HepG2 (cell line): ENCODE measurements at regions not wholly inside any gene's neighbourhood (a gene's known extent, or its start where the extent isn't known, plus 50 kb on each side); places are given as distances from the start of the nearest gene placed in this dataset.

Source experiments
- POLR2A ChIP-seq, 2 experiments: IDR thresholded peaks; 2 replicates each; pipeline ENCODE4 v1.6.1; 2011; ENCODE audit warnings: low read depth in 2 of 2, low read length in 2 of 2, mild to moderate bottlenecking in 1 of 2, moderate library complexity in 1 of 2; ENCODE audit not compliant: insufficient read depth in 1 of 2
- RBM22 ChIP-seq: fragments of 200-400 bp; formaldehyde crosslinking; optimal IDR thresholded peaks from 2 replicates; pipeline ENCODE3; 2017; ENCODE audit warnings: mild to moderate bottlenecking, low read length, moderate library complexity
- UBTF ChIP-seq: sonication (generic); formaldehyde crosslinking; IDR thresholded peaks from 2 replicates; pipeline ENCODE4 v1.4.0; 2020; ENCODE audit warnings: mild to moderate bottlenecking, missing genetic modification reagents

GRCh38 chr12:78431931-78432330 is 432.6 kb upstream of the SYT1 start:
- no peak for TF ChIP-seq UBTF (CRISPR knock-in tag)
- no peak for TF ChIP-seq POLR2A (IDR thresholded peaks at IDR 0.05; ENCODE audit: insufficient read depth in 1 of 2, low read depth in 2 of 2, low read length in 2 of 2)
- TF ChIP-seq RBM22: no peak
